ENCODE measurements at regions not wholly inside any gene's neighbourhood (a gene's known extent, or its start where the extent isn't known, plus 50 kb on each side); places are given as distances from the start of the nearest gene placed in this dataset.
A peak's percentile ranks its signal among the peaks of the same experiment; 100 is the strongest.

DNA sequence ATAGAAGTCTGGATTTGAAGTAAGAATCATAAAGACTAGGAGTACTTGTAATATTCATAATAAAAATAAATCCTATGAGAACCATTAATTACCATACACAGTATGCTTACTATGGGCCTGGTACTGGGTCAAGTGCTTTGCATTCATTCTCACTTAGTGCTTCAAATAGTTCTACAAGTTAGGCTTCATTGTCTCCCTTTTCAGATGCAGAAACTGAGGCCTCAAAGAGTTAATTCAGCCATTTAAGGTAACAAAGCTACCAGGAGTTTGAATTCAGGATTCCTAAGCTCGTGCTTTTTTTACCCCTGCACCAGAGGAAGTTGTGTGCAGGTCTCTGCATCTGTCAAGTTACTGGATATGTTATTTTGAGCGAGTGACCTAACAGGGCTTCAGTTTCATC is 1098.4 kb upstream of the EEF2KMT start:
- H3K9me3 ChIP-seq (ENCODE audit: control insufficient read depth, insufficient read depth, low read depth, low read length) = no peaks in the 10 kb centered on the region
- TF ChIP-seq, protein P1, sequence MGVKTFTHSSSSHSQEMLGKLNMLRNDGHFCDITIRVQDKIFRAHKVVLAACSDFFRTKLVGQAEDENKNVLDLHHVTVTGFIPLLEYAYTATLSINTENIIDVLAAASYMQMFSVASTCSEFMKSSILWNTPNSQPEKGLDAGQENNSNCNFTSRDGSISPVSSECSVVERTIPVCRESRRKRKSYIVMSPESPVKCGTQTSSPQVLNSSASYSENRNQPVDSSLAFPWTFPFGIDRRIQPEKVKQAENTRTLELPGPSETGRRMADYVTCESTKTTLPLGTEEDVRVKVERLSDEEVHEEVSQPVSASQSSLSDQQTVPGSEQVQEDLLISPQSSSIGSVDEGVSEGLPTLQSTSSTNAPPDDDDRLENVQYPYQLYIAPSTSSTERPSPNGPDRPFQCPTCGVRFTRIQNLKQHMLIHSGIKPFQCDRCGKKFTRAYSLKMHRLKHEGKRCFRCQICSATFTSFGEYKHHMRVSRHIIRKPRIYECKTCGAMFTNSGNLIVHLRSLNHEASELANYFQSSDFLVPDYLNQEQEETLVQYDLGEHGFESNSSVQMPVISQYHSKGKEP (tag by site-specific recombination; IDR thresholded peaks at IDR 0.05) = no peak
- no peak for TF ChIP-seq ZNF174 (tag by site-specific recombination; IDR thresholded peaks at IDR 0.05)
- no peak for TF ChIP-seq ZNF426 (tag by site-specific recombination; IDR thresholded peaks at IDR 0.05)
- TF ChIP-seq ZNF223 (tag by site-specific recombination; IDR thresholded peaks at IDR 0.05) = no peak
- no peak for TF ChIP-seq ZNF664 (tag by site-specific recombination; IDR thresholded peaks at IDR 0.05)
- no peak for TF ChIP-seq ZNF302 (tag by site-specific recombination; IDR thresholded peaks at IDR 0.05; ENCODE audit: low read depth)
- no peak for TF ChIP-seq ZNF670 (tag by site-specific recombination; IDR thresholded peaks at IDR 0.05; ENCODE audit: low read depth)
- no peak for TF ChIP-seq SCRT2 (tag by site-specific recombination; IDR thresholded peaks at IDR 0.05)
- no peak for TF ChIP-seq SETDB1 (IDR thresholded peaks at IDR 0.05; ENCODE audit: insufficient read length, low read length)
- TF ChIP-seq ZNF544 (tag by site-specific recombination; IDR thresholded peaks at IDR 0.05) = no peak
- TF ChIP-seq ZNF292 (tag by site-specific recombination; IDR thresholded peaks at IDR 0.05; ENCODE audit: borderline replicate concordance, low read depth) = no peak
- TF ChIP-seq ZNF354C (tag by site-specific recombination; IDR thresholded peaks at IDR 0.05; ENCODE audit: borderline replicate concordance, low read depth) = no peak
- TF ChIP-seq ZFP3 (tag by site-specific recombination; IDR thresholded peaks at IDR 0.05; ENCODE audit: low read depth) = no peak
- no peak for TF ChIP-seq GLI2 (tag by site-specific recombination; IDR thresholded peaks at IDR 0.05; ENCODE audit: borderline replicate concordance, low read depth)
- no peaks in the 10 kb centered on the region for H3K36me3 ChIP-seq (ENCODE audit: control insufficient read depth in 2 of 2, insufficient read depth in 1 of 2, low read length in 2 of 2)
- H3K4me1 ChIP-seq (ENCODE audit: control insufficient read depth, insufficient read depth, low read length) = no peaks in the 10 kb centered on the region
- ChIA-PET CTCF (interaction anchor here (0.9 kb wide), 1 partner anchor 11 kb away, joined by 3 read pairs; no protein-coding TSS in a partner anchor), POLR2A (no interaction called here)
- H3K27ac ChIP-seq (ENCODE audit: extremely low read depth, low read depth, low read length) = no peak overlapping the region
- H3K4me3 ChIP-seq (ENCODE audit: low read depth, low read length) = no peak overlapping the region

GRCh38 chr16:6193718-6194117 is 1096.1 kb upstream of the EEF2KMT start:
- CTCF ChIA-PET = no interaction called here
- H3K4me3 ChIP-seq (ENCODE audit: low read depth, low read length) = no peak overlapping the region

More at GRCh38 chr16:6193718-6194117, 1096.1 kb upstream of the EEF2KMT start:
- no peaks in the 10 kb centered on the region for H3K36me3 ChIP-seq (ENCODE audit: control insufficient read depth in 2 of 2, insufficient read depth in 1 of 2, low read length in 2 of 2)
- H3K27ac ChIP-seq (ENCODE audit: extremely low read depth, low read depth, low read length) = no peak overlapping the region
- POLR2A ChIA-PET = no interaction called here
- no peaks in the 10 kb centered on the region for H3K9me3 ChIP-seq (ENCODE audit: control insufficient read depth, insufficient read depth, low read depth, low read length)
- H3K4me1 ChIP-seq (ENCODE audit: control insufficient read depth, insufficient read depth, low read length) = no peaks in the 10 kb centered on the region
- no peak for TF ChIP-seq ZNF155 (tag by site-specific recombination; IDR thresholded peaks at IDR 0.05)
- peak; percentile 94 for TF ChIP-seq REST (tag by site-specific recombination; IDR thresholded peaks at IDR 0.05)
- TF ChIP-seq PBX3 (CRISPR knock-in tag; IDR thresholded peaks at IDR 0.05) = no peak

Measured in HEK293 (cell line).